ENCODE measurements at regions not wholly inside any gene's neighbourhood (a gene's known extent, or its start where the extent isn't known, plus 50 kb on each side); places are given as distances from the start of the nearest gene placed in this dataset.

- Mint-ChIP-seq H3K9me3 (peaks cover 7% of the 10 kb centered on the region), H3K36me3 (ENCODE audit: low read depth) (no peaks in the 10 kb centered on the region), H3K4me3 (no peak overlapping the region), H3K4me1 (no peaks in the 10 kb centered on the region), H3K27me3 (ENCODE audit: low read depth) (no peaks in the 10 kb centered on the region), H3K27ac (peak overlapping the region in 2 of 3 experiments; percentile 12 to 76)
- TF ChIP-seq, protein P1, sequence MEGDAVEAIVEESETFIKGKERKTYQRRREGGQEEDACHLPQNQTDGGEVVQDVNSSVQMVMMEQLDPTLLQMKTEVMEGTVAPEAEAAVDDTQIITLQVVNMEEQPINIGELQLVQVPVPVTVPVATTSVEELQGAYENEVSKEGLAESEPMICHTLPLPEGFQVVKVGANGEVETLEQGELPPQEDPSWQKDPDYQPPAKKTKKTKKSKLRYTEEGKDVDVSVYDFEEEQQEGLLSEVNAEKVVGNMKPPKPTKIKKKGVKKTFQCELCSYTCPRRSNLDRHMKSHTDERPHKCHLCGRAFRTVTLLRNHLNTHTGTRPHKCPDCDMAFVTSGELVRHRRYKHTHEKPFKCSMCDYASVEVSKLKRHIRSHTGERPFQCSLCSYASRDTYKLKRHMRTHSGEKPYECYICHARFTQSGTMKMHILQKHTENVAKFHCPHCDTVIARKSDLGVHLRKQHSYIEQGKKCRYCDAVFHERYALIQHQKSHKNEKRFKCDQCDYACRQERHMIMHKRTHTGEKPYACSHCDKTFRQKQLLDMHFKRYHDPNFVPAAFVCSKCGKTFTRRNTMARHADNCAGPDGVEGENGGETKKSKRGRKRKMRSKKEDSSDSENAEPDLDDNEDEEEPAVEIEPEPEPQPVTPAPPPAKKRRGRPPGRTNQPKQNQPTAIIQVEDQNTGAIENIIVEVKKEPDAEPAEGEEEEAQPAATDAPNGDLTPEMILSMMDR (IDR thresholded peaks at IDR 0.05; ENCODE audit: unreplicated experiment in 3 of 3), result no peak
Observed at GRCh38 chr6:48419992-48420391, 309.0 kb upstream of the PTCHD4 start.

DNA sequence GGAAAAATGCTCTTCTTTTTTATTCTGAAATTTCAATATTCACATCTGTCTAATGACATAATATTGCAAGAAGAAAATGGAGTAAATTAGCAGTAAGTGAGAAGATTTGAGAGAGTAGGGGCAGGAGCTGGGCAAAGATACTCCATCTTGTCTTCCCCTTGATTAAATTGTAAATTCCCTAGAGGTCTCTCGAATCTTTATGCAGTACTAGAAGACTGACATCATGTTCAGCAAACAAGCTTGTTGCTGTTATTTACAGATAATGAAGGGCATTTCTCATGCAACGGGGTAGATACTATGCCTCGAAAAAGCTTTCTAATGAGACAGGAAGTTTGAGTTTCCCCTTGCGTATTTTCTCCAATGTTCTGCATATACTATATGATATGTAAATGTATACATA lies 306.9 kb upstream of the PTCHD4 start:
- Mint-ChIP-seq H3K36me3 (ENCODE audit: low read depth) (no peaks in the 10 kb centered on the region), H3K4me3 (no peak overlapping the region), H3K4me1 (no peaks in the 10 kb centered on the region), H3K9me3 (peaks cover 7% of the 10 kb centered on the region), H3K27me3 (ENCODE audit: low read depth) (no peaks in the 10 kb centered on the region), H3K27ac (no peak overlapping the region)
- TF ChIP-seq, protein P1 (IDR thresholded peaks at IDR 0.05; ENCODE audit: unreplicated experiment in 3 of 3), result no peak

- Mint-ChIP-seq H3K27ac (peak overlapping the region in 1 of 3 experiments; percentile 64), H3K27me3 (ENCODE audit: low read depth) (no peaks in the 10 kb centered on the region), H3K4me3 (no peak overlapping the region), H3K4me1 (no peaks in the 10 kb centered on the region), H3K36me3 (ENCODE audit: low read depth) (no peaks in the 10 kb centered on the region), H3K9me3 (no peaks in the 10 kb centered on the region)
- TF ChIP-seq, protein P1 (IDR thresholded peaks at IDR 0.05; ENCODE audit: unreplicated experiment in 3 of 3), result no peak
Observed at GRCh38 chr6:48412656-48413055, 301.7 kb upstream of the PTCHD4 start.

GRCh38 chr6:48404927-48405326 lies 293.9 kb upstream of the PTCHD4 start:
- H3K27me3 Mint-ChIP-seq (ENCODE audit: low read depth), result no peaks in the 10 kb centered on the region
- no peaks in the 10 kb centered on the region for H3K36me3 Mint-ChIP-seq (ENCODE audit: low read depth)
- peaks cover 5% of the 10 kb centered on the region for H3K9me3 Mint-ChIP-seq
- no peak overlapping the region for H3K27ac Mint-ChIP-seq
- H3K4me1 Mint-ChIP-seq, result no peaks in the 10 kb centered on the region
- H3K4me3 Mint-ChIP-seq, result no peak overlapping the region
- TF ChIP-seq, protein P1 (IDR thresholded peaks at IDR 0.05; ENCODE audit: unreplicated experiment in 3 of 3), result no peak

DNA sequence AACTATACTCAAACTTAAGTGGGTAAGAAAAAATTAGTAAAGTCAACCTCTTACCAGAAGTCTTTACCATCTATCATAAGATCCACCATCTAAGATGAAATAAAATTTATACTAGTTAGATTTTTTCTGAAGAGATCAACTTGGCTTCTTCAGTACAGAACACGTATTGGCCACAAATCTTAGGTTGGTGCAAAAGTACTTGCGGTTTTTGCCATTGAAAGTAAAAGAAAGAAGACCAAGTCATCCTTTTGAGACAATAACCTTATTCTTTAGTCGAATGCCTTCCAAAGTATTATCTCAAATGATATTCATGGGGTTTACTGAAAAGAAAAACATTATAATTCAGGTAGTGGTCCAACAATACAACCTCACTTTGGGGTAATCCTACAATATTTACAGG lies 292.6 kb upstream of the PTCHD4 start:
- Mint-ChIP-seq H3K9me3 (peaks cover 5% of the 10 kb centered on the region), H3K4me1 (no peaks in the 10 kb centered on the region), H3K27ac (no peak overlapping the region), H3K4me3 (no peak overlapping the region), H3K36me3 (ENCODE audit: low read depth) (no peaks in the 10 kb centered on the region), H3K27me3 (ENCODE audit: low read depth) (no peaks in the 10 kb centered on the region)
- TF ChIP-seq, protein P1 (IDR thresholded peaks at IDR 0.05; ENCODE audit: unreplicated experiment in 3 of 3), result no peak

DNA sequence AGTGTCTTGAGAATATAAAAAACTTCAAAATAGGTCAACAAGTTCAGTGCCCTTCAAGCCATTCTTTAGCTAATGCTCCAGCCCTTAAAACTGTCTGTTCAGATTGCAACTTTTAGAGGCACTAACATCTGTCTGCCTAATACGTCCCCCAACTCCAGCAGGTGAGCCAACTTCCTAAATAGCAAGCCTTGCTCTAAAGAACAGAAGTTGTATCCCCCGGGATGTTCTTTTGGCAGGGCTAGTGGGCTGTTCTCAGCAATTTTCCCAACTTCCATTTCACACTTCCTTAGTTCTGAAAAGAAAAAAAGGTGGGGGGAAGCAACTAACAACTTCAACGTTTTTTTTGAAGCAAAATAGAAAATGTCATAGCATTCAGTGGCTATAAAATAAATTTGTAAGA lies 290.0 kb upstream of the PTCHD4 start:
- peak overlapping the region in 1 of 3 experiments; percentile 45 for H3K27ac Mint-ChIP-seq
- TF ChIP-seq, protein P1 (IDR thresholded peaks at IDR 0.05; ENCODE audit: unreplicated experiment in 3 of 3), result no peak
- H3K9me3 Mint-ChIP-seq, result peaks cover 2% of the 10 kb centered on the region
- no peaks in the 10 kb centered on the region for H3K36me3 Mint-ChIP-seq (ENCODE audit: low read depth)
- H3K4me1 Mint-ChIP-seq, result no peaks in the 10 kb centered on the region
- H3K27me3 Mint-ChIP-seq (ENCODE audit: low read depth), result no peaks in the 10 kb centered on the region
- no peak overlapping the region for H3K4me3 Mint-ChIP-seq

Measured in nephron (organoid).